Endothelial cell (in vitro differentiated cells): ENCODE measurements at regions not wholly inside any gene's neighbourhood (a gene's known extent, or its start where the extent isn't known, plus 50 kb on each side); places are given as distances from the start of the nearest gene placed in this dataset.
A peak's percentile ranks its signal among the peaks of the same experiment; 100 is the strongest.

ENCODE experiments used
- DNase-seq: peaks from one replicate; pipeline ENCODE4 v3.0.0; 2021; ENCODE audit warnings: low spot score
- H3K27ac Mint-ChIP-seq: one replicate; pipeline ENCODE4 v1.8.0; 2021; ENCODE audit warnings: mixed read lengths, inconsistent platforms; ENCODE audit not compliant: unreplicated experiment
- H3K27me3 Mint-ChIP-seq: one replicate; pipeline ENCODE4 v1.8.0; 2021; ENCODE audit warnings: mild to moderate bottlenecking, moderate library complexity, mixed read lengths, inconsistent platforms; ENCODE audit not compliant: unreplicated experiment
- H3K36me3 Mint-ChIP-seq: one replicate; pipeline ENCODE4 v1.8.0; 2021; ENCODE audit warnings: mild to moderate bottlenecking, low read depth, mixed read lengths, inconsistent platforms; ENCODE audit not compliant: unreplicated experiment
- H3K4me1 Mint-ChIP-seq: one replicate; pipeline ENCODE4 v1.8.0; 2021; ENCODE audit warnings: mild to moderate bottlenecking, mixed read lengths, inconsistent platforms; ENCODE audit not compliant: unreplicated experiment
- H3K4me3 Mint-ChIP-seq: one replicate; pipeline ENCODE4 v1.8.0; 2021; ENCODE audit warnings: mild to moderate bottlenecking, mixed read lengths, inconsistent platforms; ENCODE audit not compliant: unreplicated experiment
- H3K9me3 Mint-ChIP-seq: one replicate; pipeline ENCODE4 v1.8.0; 2021; ENCODE audit warnings: mixed read lengths, inconsistent platforms; ENCODE audit not compliant: unreplicated experiment
- TF ChIP-seq, protein P1 (sequence below): fragments of 200-600 bp; sonication (generic); IDR thresholded peaks from one replicate; pipeline ENCODE4 v1.5.0; 2021; ENCODE audit warnings: antibody characterized with exemption; ENCODE audit not compliant: unreplicated experiment

DNA sequence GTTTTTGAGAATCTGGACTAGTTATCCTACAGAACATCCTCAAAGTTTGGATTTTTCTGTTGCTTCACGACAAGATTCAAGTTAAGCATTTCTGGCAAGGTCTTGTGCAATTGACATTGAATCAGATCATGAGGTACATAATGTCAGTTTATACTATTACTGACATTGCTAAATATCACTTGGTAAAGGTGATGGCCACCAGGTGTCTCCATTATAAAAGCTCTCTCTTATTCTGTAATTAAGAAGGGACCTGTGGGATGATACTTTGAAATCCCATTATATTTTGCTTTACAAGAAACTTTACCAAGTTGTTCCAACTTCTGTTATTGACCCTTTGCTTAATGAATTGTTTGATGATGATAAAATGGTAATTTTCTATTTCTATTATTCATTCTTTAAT, 131.0 kb upstream of the ASTN2 start:
- H3K4me1 Mint-ChIP-seq = peaks cover 12% of the 10 kb centered on the region
- no peaks in the 10 kb centered on the region for H3K9me3 Mint-ChIP-seq
- no peaks in the 10 kb centered on the region for H3K36me3 Mint-ChIP-seq
- no peak overlapping the region for H3K4me3 Mint-ChIP-seq
- H3K27me3 Mint-ChIP-seq = no peaks in the 10 kb centered on the region
- no peak for DNase-seq
- TF ChIP-seq, protein P1, sequence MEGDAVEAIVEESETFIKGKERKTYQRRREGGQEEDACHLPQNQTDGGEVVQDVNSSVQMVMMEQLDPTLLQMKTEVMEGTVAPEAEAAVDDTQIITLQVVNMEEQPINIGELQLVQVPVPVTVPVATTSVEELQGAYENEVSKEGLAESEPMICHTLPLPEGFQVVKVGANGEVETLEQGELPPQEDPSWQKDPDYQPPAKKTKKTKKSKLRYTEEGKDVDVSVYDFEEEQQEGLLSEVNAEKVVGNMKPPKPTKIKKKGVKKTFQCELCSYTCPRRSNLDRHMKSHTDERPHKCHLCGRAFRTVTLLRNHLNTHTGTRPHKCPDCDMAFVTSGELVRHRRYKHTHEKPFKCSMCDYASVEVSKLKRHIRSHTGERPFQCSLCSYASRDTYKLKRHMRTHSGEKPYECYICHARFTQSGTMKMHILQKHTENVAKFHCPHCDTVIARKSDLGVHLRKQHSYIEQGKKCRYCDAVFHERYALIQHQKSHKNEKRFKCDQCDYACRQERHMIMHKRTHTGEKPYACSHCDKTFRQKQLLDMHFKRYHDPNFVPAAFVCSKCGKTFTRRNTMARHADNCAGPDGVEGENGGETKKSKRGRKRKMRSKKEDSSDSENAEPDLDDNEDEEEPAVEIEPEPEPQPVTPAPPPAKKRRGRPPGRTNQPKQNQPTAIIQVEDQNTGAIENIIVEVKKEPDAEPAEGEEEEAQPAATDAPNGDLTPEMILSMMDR = no peak
- H3K27ac Mint-ChIP-seq = peak overlapping the region; percentile 90

DNA sequence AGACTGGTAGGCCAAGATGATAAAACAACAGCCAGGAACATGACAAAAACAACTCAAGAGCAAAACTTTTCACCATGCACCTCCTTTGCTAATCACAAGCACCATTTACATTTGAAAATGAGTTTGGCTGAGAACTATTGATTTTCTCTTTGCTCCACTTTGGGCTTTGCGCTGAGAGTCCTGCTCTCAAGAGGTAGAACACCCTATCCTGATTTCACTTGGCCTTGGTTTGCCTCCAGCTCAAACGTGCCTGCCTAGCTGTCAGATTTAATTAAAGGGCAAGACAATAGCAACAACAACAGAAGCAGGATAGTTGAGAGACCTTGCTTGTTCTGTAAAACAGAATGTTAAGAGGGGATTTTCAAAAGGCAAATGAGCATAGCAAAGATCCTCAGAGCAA, 128.2 kb upstream of the ASTN2 start:
- Mint-ChIP-seq H3K36me3 (no peaks in the 10 kb centered on the region), H3K27ac (no peak overlapping the region), H3K9me3 (no peaks in the 10 kb centered on the region), H3K4me3 (no peak overlapping the region), H3K27me3 (no peaks in the 10 kb centered on the region), H3K4me1 (peaks cover 12% of the 10 kb centered on the region)
- no peak for DNase-seq
- TF ChIP-seq, protein P1 = no peak

DNA sequence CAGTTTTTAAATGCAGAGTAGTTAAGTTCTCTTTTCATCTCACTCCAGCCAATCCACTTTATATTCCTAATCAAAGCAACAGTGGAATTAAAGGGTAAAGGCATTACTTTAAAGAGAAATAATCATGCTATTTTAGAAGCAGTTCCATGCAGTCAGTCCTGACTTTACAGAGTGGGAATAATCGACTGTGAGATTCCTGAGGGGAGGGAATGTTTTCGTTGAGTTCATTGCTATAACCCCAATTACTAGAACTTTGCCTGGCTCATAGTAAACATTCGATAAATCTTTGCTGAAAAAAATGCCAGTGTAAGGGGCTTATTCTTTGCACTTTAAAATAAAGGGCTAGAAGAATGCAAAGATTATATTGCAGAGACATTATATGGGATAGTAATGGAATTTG, 127.2 kb upstream of the ASTN2 start:
- no peak overlapping the region for H3K27ac Mint-ChIP-seq
- no peaks in the 10 kb centered on the region for H3K27me3 Mint-ChIP-seq
- no peaks in the 10 kb centered on the region for H3K36me3 Mint-ChIP-seq
- DNase-seq = no peak
- H3K4me1 Mint-ChIP-seq = peaks cover 6% of the 10 kb centered on the region
- TF ChIP-seq, protein P1 = no peak
- no peak overlapping the region for H3K4me3 Mint-ChIP-seq
- H3K9me3 Mint-ChIP-seq = no peaks in the 10 kb centered on the region

DNA sequence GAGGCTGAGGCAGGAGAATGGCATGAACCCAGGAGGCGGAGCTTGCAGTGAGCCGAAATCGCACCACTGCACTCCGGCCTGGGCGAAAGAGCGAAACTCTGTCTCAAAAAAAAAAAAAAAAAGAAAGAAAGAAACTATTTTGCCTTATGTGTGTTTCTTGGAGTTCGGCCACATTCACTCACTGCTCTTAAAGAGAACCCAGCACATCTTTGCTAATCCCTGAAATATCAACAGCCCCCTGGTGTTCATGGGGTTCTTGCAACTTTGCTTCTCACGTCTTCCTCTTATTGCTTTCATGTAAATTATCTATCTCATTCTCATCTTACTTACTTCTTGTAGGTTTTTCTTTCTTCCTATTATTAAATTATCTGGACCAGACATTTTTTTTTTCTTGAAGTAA, 126.3 kb upstream of the ASTN2 start:
- Mint-ChIP-seq H3K4me1 (peaks cover 1% of the 10 kb centered on the region), H3K9me3 (no peaks in the 10 kb centered on the region), H3K27me3 (no peaks in the 10 kb centered on the region), H3K36me3 (no peaks in the 10 kb centered on the region), H3K4me3 (no peak overlapping the region), H3K27ac (no peak overlapping the region)
- TF ChIP-seq, protein P1 = no peak
- no peak for DNase-seq

DNA sequence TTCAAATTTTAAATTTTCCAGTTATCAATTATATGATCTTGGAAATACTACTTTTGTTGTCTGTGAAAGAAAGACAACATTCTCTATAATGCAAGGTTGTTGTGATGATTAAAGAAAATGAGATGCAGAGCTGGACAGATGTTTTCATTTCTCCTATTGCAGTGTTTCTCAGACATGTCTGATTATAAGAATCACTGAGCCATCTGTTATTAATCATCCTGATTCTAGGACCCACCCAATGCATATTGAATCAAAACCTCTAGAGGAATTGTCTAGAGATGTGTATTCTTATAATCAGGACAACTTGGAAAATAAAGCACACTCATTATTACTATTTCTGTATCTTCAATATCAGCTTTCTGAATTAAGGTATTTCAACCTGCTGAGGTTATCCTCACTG, 121.1 kb upstream of the ASTN2 start:
- Mint-ChIP-seq H3K36me3 (no peaks in the 10 kb centered on the region), H3K9me3 (no peaks in the 10 kb centered on the region), H3K27ac (no peak overlapping the region), H3K4me3 (no peak overlapping the region), H3K4me1 (peaks cover 4% of the 10 kb centered on the region), H3K27me3 (no peaks in the 10 kb centered on the region)
- TF ChIP-seq, protein P1 = no peak
- no peak for DNase-seq
